Activated CD8-positive, alpha-beta memory T cell treated with anti-CD3 and anti-CD28 coated beads, Interleukin-2, amount 50 U/mL, for 4 hours (primary cell): ENCODE measurements at regions not wholly inside any gene's neighbourhood (a gene's known extent, or its start where the extent isn't known, plus 50 kb on each side); places are given as distances from the start of the nearest gene placed in this dataset.

Experiments
- DNase-seq: peaks from one replicate; pipeline ENCODE4 v3.0.0-alpha.2; 2020

DNA sequence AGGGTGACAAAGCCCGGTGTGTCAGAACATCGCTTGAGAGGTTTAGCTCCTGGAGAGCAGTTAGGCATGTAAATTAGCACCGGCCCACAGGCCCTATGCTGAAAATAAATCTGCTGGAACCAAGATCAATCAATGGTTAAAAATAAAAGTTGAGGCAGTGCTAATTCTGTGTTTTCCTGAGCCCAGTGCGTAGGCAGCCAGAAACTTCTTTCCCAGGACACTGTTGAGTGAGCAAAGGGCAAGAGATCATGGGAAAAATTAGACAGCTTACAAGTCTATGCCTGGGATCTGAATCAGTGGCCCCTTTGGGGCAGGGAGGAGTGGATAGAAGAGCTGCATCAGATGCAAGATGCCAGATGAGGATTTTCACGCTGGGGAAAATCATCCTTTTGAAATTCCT, 539.2 kb downstream of the BUD13 start:
- no peak for DNase-seq

DNA sequence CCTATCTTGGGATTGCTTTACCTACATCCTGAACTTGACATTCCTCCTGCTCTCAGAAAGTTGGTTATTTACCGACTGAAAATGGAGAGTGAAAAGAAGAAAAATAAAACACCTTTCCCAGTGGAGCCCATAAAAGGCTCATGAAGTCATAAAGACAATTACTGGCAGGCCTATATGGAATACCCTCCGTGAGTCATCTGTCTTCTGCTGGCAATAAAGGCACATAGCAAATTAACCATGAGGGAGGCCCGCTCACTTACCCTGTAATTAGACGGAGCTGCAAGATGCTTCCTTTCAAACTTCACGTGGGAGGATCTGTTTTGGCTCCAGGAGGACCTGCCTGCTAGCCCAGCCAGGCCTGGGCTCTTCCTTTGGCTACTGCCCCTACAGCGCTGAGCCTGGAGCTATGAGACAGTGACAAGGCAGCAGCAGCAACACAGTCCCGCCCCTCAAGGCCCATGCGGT, 540.4 kb downstream of the BUD13 start:
- no peak for DNase-seq

DNA sequence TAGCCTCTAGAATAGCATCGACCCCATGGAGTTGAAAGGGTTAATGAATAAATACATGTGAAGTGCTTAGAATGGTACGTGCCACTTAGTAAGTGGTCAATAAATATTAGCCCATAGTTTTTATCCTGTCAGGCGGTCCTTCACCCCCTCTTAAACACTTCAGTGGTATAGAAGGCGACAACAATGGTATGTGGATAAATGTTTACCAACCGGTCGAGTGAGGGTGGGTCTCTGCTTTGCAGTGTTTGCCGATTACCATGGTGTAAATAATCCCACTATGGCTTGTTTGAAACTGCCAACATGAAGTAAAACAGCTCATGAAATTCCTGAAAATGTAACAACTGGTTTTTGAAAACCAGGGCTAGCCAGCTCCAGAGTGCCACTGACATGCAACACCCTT, 541.2 kb downstream of the BUD13 start:
- DNase-seq = no peak

DNA sequence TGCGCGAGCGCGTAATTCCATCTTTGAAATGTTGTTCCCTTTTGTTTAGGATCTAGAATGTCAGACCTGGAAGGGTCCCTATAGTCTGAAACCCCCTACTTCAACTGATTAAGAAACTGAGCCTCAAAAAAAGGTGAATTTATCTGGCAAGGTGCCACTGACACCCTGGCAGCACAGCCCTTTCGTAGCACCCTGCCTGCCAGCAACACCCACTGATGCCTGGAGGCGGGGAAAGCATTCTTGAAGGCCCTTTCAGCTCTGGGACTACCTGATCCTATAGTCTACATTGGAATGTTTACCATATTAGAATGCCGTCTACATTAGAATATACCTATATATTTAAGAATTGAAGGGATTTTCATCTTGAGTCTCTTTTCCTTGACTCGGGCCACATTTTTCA, 542.3 kb downstream of the BUD13 start:
- no peak for DNase-seq

DNA sequence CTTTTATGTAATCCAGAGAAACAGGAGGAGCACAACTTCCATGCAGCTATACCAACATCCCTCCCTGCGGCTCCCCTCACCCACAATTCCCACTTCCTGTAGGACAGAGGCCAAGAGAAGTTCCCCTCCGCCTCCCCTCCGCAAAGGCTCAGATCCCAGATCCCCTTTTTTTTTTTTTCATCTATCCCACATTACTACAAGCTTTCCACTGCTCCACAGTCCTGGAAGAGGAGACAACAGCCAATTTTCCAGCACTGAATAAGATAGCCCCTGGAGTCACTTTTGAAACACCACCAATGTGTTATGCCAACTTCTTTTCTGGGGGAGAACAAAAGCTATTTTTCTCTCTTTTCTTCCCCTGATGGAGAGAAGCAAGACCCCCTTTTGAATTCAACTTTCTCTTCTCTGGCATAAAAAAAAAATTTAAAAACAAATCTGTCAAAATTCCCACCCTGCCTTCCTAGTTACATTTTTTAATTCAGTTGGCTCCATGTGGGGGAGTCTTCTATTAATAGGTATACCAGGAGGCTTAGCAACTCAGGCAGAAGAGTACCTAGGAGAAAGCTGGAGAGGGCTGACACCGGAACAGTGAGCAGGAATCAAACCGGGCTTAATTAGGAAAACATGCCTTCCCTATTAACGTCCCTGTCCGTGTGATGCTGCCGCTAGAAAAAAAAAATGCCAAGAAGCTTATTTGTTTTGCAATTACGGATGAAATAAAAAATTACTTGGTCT, 543.4 kb downstream of the BUD13 start:
- DNase-seq = no peak

DNA sequence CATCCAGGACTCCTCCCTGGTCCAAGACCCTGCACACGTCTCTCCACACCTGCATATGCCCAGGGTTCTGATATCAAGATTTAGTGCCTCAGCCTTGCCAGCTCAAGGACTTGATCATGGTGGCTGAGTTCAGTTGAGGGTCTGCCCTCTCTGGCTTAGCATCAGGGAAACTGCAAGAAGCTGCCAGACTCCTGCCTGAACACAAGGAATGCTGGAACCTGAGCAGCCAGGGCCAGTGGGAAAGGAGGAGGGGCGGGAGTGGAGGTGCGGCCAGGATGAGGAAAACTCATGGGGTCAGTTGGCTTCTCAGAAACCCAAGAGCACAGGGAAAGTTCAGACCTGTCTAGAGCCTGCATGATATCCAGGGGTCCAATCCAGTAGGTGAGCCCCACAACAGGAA, 546.1 kb downstream of the BUD13 start:
- DNase-seq = no peak

DNA sequence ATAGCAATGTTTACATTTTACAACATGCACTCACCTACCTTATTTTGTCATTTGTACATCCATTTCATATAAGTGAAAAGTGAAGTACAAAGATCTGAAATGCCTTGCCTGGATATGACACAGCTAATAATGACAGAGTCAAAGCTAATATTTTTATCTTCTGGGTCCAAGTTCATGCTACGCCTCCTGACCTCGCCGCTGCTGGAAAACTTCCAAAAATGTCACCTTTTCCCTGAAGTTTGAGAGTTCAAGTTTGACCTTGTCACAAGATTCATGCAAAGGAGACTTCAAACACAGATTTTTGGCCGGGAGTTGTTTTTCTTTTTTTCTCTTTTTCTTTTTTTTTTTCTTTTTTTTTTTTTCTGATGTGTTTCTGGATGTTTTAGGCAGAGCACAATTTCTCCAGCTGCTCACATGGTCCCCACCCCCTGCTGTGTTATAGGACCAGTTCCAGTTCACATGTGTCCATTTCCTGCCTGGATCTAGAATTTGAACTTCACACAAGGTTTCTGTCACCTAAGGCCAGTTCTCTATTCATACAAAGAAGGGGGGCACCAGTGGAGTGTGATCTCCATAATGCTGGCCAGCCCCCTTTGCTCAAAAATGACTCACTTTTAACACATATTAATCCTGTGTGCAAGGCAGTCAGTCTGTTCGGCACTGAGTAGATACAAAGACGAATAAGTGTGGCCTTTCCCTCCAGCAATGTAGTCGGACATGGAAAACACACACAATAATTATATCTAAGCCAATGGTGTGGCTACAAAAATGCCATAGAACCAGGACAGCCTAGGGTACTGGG, 546.8 kb downstream of the BUD13 start:
- no peak for DNase-seq

DNA sequence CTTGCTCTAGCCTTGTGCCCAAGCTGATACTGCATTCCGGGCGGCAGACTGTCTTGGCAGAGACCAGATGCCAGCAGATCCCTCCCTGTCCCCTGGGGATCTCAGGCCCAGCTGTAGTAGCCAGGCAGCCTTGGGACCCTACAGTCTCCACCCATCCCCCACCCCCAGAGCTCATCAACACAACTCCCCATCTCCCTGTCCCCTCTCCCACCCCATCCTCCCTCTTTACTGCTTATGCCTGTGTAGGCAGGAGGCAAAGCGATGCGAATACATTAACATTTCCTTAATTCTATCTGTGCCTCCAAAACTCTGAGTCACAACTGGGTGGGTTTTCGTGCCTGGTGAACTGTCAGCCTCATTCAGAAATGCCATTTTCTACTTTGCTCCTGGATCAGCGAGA, 547.6 kb downstream of the BUD13 start:
- no peak for DNase-seq

DNA sequence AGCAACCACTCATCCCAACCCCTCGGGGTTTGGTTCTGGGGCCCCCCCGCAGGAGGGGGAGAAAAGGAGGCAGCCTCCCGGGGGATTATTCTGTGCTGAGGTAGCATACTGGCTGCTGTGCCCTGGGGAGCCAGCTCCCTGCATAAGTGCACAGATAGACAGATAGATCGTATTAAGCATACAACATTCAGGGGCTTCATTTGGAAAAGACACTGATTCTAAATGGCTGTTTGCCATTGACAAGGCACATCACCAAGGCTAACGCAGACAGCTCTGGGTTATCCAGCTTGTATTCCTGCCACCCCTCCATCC, 547.9 kb downstream of the BUD13 start:
- no peak for DNase-seq

DNA sequence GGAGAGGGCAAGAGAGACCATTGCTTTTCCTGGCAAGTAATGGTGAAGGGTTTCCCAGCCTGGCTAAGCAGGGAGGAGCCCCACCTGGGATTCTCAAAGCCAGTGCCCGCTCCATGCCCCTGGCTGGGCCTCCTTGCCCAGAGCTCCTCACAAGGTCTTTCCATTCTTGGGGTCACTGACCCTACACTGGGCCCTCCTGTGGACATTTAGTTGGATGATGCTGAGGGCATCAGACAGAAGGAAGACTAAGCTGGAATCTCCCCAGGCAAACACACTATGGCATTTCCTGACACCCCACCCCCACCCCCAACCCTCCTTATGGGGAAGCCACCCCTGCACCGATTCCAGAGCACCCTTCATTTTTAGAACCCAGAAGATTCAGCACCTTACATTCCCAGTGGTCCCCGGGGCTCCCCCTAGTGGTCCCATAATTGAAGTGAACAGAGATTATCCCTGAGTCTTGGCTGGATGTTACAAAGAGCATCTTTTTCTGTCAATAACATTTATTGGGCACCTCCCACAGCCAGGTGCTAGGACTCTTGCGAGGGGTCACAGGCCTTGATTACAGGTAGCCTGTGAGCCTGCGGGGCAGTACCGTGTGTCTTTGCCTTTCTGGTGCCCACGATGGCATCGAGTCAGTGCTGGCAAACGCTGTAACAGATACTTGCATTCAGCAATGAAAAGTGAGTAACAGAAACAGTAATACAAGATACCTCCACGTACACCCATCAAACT, 548.5 kb downstream of the BUD13 start:
- peak; percentile 30 for DNase-seq

DNA sequence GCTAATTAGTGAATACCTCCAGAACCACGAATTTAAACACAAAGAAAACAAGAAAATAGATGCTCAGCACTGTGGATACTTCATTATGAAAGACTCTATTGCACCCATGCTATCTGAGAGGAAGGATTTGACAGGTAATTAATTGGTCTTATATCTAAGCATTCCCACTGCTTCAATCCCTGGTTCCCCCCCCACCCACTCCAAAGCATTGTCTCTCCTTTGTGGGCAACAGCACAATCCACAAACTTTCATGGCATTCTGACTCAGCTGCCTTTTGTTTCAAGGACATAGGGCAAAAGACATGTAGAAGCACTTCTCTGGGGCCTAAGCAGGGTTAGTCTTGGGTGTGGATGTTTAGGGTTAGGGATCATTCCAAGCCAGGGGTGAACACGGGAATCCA, 551.4 kb downstream of the BUD13 start:
- no peak for DNase-seq

DNA sequence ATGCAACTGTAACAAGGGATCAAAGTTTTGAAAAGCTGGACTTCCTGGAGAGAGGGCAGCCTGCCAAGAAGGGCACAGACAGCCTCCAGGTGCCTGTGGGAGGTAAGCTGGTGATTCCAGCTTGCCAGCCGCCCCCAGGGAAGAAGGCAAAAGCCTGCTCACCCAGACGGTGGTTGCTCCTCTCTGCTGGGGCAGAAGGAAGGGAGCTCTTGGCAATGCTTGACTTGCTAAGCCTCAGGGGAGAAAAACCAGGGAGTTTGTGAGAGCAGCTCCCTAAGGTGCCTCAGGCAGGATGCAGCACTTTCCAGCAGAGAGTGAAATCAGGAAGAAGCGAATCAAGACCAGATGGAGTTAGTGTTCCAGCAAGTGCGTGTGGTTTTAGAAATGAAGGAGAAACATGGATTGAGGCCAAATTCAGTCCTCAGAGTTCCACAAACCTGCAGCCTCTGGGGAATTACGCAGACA, 553.6 kb downstream of the BUD13 start:
- DNase-seq = no peak

DNA sequence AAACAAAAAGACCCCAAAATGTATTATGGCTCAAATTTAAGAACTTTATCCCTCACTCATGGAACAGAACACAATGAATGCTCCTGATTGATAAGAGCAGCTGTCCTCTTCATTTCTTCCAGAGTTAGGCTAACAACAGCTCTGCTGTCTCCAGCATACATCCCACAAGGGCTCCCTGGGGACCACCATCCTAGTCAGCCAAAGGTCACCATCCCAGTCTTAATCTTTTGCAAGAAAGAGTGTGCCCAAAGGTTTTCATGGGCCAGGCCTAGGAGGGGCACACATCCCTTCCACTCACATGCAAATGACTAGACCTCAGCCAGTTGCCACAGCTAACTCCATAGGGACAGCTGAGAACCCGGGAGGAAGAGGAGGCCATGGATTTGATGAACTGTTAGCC, 555.3 kb downstream of the BUD13 start:
- no peak for DNase-seq

DNA sequence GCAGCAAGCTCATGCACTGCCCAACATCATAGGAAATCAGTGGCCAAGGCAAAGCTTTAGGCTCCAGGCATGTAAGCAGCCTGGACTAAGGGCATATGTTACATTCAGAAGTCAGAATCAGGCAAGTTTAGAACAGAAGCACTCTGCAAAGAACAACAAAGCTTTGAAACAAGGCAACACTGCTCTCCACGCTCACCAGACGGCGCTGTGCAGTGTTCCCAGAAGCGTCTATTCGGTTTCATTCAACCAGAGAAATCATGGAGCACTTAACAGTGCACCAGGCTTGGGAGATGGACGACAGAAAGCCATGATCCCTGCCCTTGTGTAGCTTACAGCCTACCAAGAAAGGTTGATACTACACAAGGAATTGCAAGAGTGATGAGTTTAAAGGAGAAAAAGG, 555.8 kb downstream of the BUD13 start:
- no peak for DNase-seq

DNA sequence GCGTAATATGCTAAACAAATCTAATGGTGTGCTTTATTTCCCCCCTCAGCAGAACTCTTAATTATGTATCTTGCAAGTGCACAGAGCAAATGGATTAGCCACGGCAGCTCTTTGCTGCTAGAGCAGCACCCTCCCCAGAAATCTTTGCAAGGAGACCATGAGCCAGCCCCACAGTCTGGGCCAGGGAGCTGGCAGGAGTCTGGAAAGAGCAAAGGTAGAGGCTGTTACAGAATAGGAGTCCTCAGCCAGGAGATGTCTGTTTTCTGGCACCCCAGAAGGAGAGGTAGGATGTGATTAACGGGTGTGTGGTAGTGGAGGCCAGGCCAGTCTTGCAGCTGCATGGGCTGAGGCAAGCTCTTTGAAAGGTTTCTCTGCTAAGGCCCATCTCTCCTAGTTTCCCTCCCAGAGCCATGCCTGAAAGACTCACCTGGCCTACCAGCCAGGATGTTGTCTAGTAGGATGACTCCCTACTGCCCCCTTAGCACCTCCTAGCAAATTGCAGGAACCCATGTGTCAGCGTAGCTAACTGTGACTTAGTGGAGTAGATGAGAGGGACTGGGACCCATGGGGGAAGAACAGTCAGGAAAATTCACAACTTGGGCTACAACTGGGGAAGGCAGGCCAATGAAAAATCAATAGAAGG, 557.2 kb downstream of the BUD13 start:
- no peak for DNase-seq

DNA sequence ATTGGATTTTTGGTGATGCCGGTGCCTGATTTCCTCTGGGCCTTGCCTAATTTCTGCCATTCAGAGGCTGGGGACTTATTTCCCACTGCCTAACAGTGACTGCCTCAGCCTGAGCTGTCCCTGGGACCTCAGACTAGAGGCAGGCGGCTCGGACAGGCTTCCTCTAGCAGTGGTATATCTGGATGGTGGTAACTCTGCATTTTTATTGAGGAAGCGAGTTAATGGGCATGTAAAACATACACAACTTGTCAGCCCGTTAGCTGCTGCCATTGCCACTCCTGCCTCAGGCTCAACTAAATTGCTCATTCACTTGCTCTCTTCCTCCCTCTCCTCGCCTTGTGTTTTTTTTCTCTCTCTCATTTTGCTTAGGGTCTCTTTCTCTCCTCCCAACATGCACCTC, 561.6 kb downstream of the BUD13 start:
- no peak for DNase-seq

DNA sequence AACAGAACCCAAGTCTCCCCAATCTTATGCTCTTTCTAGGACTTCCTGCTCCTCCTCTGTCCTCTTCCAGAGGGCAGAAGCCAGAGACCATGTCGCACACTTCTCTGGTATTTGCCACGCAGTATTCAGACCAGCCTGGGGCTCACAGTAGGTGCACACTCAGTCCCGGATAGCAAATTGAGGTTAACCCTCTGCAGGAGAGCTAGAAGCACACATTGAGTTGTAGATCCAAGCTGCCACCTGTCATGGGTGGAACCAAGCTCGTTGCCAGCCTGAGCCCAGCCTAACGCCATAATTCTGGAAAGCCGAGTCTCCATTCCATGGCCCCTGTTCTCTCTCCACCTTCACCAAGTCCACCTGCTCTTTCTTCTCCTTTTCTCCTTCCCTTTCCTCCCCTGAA, 562.1 kb downstream of the BUD13 start:
- DNase-seq = no peak

DNA sequence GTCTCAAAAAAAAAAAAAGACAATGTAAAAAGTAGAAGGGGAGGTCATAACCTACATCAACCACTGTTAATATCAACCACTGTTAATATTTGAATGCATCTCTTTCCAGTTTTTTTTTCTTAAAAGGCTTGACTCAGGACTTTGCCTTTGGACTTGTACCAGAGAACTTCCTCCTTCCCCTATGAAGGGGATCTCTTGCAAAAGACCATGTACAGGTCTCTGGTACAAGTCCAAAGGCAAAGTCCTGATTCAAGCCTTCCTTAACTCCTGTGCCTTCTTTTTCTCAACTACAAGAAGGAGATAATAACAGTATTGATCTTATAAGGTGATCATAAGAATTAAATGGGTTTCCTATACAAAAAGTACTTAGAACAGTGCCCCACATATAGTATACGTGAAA, 563.5 kb downstream of the BUD13 start:
- DNase-seq = no peak

DNA sequence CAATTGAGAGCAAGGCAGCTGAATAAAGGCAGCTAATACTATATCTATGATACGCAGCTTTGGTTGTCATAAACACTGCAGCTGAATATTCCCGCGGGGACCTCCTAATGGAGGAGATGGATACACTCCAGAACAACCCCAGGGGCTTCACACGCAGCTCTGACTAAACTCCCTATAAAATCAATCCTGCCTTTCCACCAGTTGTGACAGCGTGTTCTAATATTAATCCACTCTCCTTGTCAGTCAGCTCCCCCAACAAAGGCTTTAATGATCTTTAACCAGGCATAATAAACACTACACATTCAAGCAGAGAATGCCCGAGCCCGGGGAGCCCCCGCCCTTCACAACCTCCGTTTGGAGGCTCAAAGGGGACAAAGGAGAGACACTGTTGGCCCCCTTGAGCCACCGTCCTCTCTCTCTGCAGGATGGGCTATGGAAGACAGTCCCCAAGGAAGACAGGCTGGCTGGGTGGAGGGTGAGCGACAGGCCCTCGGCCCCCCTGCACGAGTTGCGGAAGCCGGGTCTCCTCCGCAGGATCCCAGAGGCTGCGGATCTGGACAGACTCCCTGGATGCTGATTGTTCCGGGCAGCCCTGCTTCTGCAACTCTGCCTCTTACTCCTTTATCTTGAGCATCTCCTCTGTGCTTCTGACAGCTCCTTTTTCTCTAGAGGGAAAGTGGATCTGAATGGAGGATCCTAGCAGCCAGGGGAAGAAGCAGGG, 565.2 kb downstream of the BUD13 start:
- DNase-seq = no peak

DNA sequence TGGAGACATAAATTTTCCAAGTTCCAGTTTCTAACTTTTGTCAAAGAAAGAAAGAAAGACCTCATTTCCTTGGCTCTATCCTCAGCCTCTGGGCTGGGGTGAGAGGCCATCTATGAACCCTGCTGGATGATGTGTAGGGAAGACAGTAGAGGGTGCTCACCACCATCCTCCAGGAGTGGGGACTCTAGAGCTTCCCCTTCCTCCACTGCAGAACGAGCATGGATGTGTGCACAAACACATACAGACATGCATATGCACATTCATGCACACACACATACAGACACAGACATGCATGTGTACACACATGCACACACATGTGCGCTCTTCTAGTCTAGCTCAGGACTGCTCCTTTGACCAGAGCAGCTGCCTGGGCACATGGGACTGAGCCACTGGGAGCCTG, 565.8 kb downstream of the BUD13 start:
- no peak for DNase-seq

DNA sequence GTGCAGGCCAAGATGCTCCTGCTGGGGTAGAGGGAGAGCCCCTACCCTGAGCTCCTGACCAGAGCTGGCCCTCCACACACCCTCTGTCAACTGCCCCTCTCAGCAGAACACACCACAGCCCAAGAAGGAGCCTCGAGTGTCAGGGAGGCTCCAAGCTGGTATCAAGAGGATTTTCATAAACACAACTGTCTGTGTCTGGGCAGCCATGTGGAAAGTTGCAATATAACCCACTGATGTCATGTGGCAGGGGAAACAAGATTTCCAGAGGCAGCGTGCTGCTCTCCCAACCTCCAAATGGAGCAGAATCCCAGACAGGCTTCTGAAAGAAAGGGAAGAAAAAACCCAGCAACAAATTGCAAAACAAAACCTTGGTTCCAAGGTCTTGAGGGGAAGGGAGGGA, 569.9 kb downstream of the BUD13 start:
- no peak for DNase-seq

DNA sequence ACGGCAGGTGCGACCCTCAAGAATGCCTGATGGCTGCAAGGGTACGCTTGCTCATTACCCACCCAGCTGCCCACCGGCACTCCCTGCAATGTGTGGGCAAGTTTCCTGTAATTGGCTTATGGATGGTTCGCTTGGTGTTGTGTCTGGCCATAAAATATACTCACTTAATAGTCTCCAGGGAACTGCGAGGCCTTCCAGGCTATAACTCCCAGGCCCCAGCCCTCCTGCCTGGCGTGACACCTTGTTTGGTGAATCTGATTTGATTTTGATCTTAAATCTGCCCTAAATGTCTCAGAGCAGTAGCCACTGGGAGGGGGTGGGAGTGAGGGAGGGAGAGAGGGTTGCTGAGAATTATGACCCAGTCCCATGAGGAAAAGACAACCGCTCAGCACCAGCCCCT, 572.2 kb downstream of the BUD13 start:
- no peak for DNase-seq

DNA sequence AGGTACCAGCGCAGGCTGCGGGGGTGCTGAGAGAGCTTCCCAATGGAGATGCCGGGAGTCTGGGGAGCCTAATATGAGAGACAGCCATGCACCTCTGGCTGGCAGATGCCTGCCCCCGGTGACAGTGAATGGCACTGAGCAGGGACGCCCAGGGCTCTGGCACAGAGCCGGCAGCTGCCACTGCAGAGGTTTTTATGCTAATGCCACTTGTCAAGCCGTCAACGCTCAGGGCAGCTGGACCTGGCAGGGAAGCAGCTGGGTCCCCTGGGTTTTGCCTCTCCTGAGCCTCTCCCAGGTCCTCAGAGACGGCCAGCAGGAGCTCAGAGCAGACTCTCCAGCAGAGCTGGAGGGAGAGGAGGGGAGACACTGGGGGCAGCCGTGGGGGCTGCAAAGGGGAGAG, 573.6 kb downstream of the BUD13 start:
- no peak for DNase-seq
